ENCODE measurements at regions not wholly inside any gene's neighbourhood (a gene's known extent, or its start where the extent isn't known, plus 50 kb on each side); places are given as distances from the start of the nearest gene placed in this dataset.

GRCh38 chr6:167424060-167424673 lies 99.3 kb downstream of the TTLL2 start:
- DNase-seq = peak; percentile 37
- H2AFZ ChIP-seq (ENCODE audit: low read depth) = no peak overlapping the region
- TF ChIP-seq CTCF (IDR thresholded peaks at IDR 0.05) = no peak
- no peak for TF ChIP-seq REST (IDR thresholded peaks at IDR 0.05; ENCODE audit: low read depth, low read length)
- no peak for TF ChIP-seq RAD21 (IDR thresholded peaks at IDR 0.05; ENCODE audit: low read length)
- no peak for TF ChIP-seq MXI1 (IDR thresholded peaks at IDR 0.05; ENCODE audit: low read depth, low read length)
- TF ChIP-seq FOXM1 (IDR thresholded peaks at IDR 0.05; ENCODE audit: low read depth) = no peak
- no peak for TF ChIP-seq GATA2 (CRISPR knock-in tag; IDR thresholded peaks at IDR 0.05)
- TF ChIP-seq RFX5 (IDR thresholded peaks at IDR 0.05; ENCODE audit: low read length) = no peak
- TF ChIP-seq NFIC (IDR thresholded peaks at IDR 0.05; ENCODE audit: borderline replicate concordance) = no peak
- TF ChIP-seq USF2 (IDR thresholded peaks at IDR 0.05; ENCODE audit: borderline replicate concordance, low read depth, low read length) = no peak
- no peak for TF ChIP-seq PBX3 (IDR thresholded peaks at IDR 0.05)
- TF ChIP-seq MEF2A (IDR thresholded peaks at IDR 0.05; ENCODE audit: borderline replicate concordance, low read depth) = no peak
- TF ChIP-seq SIN3A (IDR thresholded peaks at IDR 0.05; ENCODE audit: borderline replicate concordance, low read depth, low read length) = no peak
- H3K4me2 ChIP-seq = no peak overlapping the region
- 71% methylated on average over 16 of the region's 22 CpGs for WGBS (ENCODE audit: low lambda C conversion rate)
- H3K79me2 ChIP-seq (ENCODE audit: insufficient read depth) = no peaks in the 10 kb centered on the region
- no peak overlapping the region for H3K27ac ChIP-seq (ENCODE audit: low read depth in 2 of 2, low read length in 1 of 2)
- no peaks in the 10 kb centered on the region for H3K9me2 ChIP-seq
- no peak overlapping the region for H3K9ac ChIP-seq
- H4K20me1 ChIP-seq (ENCODE audit: insufficient read depth) = no peaks in the 10 kb centered on the region
- H3K9me3 ChIP-seq = no peaks in the 10 kb centered on the region
- no peak overlapping the region for H3K4me3 ChIP-seq (ENCODE audit: low read depth in 2 of 2, low read length in 1 of 2)
- ChIA-PET CTCF (no interaction called here), POLR2A (no interaction called here)
- no peaks in the 10 kb centered on the region for H3F3A ChIP-seq (replicated peaks; ENCODE audit: insufficient read depth)
- no peaks in the 10 kb centered on the region; a peak in 1 of 4 replicates for H3K4me1 ChIP-seq (ENCODE audit: control insufficient read depth in 1 of 2, insufficient read depth in 2 of 2, low read depth in 1 of 2, low read length in 1 of 2)
- H3K27me3 ChIP-seq (ENCODE audit: insufficient read depth) = no peaks in the 10 kb centered on the region
- no peaks in the 10 kb centered on the region for H3K36me3 ChIP-seq (replicated peaks in 1 of 2; ENCODE audit: control insufficient read depth in 1 of 2, insufficient read depth in 2 of 2, low read length in 1 of 2)

All from SK-N-SH (cell line).